HG02623 (cell line): ENCODE measurements at regions not wholly inside any gene's neighbourhood (a gene's known extent, or its start where the extent isn't known, plus 50 kb on each side); places are given as distances from the start of the nearest gene placed in this dataset.
"Not testable (repeated sequence)": the region's sequence is repeated elsewhere in the genome, so short reads cannot be mapped to it uniquely, and the experiment has no call there.

ENCODE experiments used
- ATAC-seq: cut with Tn5 transposase; IDR thresholded peaks from one replicate; pipeline ENCODE4 v1.9.1; 2021; ENCODE audit warnings: moderate library complexity; ENCODE audit not compliant: unreplicated experiment

DNA sequence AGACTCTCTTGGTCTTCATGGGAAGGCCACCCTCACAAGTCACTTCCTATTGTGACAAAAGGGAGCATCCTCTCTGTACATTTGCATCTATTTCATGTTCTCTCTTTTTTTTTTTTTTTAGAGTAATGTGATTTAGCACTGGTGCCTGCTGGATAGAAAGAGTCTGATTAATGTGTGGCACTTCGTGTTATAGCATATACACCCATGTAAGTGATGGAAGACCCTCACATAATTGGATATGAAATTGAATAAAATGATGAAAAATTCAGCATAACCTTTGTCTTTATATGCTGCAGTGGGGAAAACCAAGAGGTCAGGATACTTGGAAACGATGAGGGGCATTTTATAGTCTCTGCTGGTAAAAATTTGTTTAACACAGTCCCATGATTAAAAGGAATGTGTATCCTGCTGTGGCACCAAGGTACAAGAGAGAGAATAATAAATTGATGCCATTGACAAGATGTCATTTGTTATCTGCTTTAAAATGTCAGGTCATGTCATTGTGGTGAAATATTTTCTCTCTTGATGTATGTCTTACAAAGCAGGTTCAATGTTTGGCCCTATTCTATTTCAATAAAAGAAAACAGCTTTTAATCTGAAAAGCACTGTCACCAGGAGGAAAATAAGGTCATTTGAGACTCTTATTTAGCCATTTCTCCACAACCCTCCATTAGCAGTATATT lies 1115.4 kb downstream of the STPG2 start:
- no peak for ATAC-seq

DNA sequence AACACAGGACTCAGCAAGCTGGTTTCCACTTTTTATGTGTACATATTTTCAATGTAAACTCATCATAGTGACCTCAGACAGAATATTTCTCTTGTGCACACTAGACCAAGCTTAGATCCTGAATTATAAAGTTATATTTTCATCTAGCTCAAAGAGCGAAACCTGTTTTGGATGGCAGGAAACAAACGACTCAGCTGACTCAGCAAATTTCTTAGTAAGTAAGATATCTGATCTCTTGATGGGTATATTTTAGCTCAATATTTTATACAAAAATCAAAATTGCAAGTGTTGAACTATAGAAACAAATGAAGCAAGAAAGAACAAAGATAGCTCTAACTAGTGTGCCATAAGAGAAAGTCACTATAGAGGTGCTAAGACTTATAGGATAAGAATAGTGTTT lies 1114.5 kb downstream of the STPG2 start:
- ATAC-seq: no peak

DNA sequence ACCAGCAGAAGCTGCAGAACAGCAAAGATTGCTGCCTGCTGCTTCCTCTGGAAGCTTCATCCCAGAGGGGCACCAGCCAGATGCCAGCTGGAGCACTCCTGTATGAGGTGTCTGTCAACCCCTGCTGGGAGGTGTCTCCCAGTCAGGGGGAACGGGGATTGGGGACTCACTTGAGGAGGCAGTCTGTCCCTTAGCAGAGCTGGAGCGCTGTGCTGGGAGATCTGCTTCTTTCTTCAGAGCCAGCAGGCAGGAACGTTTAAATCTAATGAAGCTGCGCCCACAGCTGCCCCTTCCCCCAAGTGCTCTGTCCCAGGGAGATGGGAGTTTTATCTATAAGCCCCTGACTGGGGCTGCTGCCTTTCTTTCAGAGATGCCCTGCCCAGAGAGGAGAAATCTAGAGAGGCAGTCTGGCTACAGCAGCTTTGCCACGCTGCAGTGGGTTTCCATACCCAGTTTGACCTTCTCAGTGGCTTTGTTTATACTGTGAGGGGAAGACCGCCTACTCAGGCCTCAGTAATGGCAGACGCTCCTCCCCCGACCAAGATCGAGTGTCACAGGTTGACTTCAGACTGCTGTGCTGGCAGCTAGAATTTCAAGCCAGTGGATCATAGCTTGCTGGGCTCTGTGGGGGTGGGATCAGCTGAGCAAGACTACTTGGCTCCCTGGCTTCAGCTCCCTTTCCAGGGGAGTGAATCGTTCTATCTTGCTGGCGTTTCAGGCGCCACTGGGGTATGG lies 1105.7 kb downstream of the STPG2 start:
- not testable (repeated sequence) for ATAC-seq

DNA sequence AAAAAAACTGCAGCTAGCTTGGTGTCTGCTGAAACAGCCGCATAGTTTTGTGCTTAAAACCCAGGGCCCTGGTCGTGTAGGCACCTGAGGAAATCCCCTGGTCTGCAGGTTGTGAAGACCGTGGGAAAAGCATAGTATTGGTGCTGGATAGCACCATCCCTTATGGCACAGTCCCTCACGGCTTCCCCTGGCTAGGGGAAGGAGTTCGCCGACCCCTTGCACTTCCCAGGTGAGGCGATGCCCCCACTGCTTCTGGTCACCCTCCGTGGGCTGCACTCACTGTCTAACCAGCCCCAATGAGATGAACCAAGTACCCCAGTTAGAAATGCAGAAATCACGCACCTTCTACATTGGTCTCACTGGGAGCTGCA lies 1105.1 kb downstream of the STPG2 start:
- ATAC-seq: no peak

- ATAC-seq: no peak
Observed at GRCh38 chr4:97072666-97073065, 1070.6 kb downstream of the STPG2 start.

DNA sequence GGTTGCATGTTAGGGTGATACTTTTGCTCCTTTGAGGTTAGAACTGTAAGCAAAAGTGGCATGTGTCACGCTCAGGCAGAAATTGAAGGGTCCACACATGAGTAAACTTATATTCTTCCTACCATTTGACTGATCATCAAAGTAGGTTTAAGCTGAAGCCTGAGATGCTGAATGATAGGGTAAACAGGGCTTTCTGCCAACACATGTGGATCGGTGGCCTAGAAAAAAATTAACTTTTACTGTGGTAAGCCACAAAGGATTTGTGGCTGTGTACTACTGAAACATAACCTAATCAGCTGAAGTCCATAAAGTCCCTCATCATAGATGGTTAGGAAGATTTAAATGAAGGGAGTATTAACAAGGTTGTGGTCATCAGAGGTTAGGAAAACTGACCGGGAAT lies 1070.1 kb downstream of the STPG2 start:
- ATAC-seq: no peak

DNA sequence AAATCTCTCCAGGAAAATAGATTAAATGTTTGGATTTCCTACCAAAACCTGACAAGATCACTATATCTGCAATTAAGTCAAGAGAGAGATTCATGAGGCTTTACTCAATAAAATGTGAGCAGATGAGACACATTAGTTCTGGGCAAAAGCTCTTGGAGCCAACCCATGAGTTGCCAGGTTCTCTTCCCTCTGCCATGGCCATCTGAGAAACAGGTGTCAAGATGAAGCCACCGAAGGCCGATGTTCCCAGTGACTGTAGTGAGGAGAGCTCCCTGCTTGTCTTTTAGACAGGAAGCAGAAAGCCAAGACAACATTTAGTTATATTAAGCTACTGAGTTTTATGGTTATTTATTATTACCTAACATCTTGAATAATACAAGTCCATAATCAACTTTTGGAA lies 1068.7 kb downstream of the STPG2 start:
- no peak for ATAC-seq

- no peak for ATAC-seq
Observed at GRCh38 chr4:97081951-97082350, 1061.3 kb downstream of the STPG2 start.

- ATAC-seq: not testable (repeated sequence)
Observed at GRCh38 chr4:97097036-97097435, 1046.2 kb downstream of the STPG2 start.

DNA sequence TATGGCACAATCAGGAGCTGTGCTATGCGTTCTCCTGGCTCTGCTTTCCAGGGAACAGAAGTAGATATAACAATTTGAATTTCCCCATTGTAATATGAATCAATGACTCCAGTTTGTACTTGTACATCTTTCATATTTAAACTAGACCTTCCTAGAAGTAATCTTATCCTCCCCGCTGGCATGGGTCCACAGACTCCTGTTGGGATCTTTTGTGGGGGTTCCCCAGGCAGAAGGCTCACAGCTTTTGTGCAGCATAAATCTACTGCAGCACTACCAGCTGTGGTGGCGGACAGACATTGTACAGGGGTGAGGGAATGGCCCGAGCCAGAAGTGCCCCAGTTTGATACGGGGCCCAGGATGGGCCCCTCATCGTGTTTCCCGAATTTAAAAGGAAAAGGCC lies 1042.1 kb downstream of the STPG2 start:
- not testable (repeated sequence) for ATAC-seq

GRCh38 chr4:97103252-97103651 lies 1040.0 kb downstream of the STPG2 start:
- no peak for ATAC-seq

GRCh38 chr4:97104006-97104405 lies 1039.3 kb downstream of the STPG2 start:
- ATAC-seq: no peak

GRCh38 chr4:97104666-97105065 lies 1038.6 kb downstream of the STPG2 start:
- no peak for ATAC-seq

DNA sequence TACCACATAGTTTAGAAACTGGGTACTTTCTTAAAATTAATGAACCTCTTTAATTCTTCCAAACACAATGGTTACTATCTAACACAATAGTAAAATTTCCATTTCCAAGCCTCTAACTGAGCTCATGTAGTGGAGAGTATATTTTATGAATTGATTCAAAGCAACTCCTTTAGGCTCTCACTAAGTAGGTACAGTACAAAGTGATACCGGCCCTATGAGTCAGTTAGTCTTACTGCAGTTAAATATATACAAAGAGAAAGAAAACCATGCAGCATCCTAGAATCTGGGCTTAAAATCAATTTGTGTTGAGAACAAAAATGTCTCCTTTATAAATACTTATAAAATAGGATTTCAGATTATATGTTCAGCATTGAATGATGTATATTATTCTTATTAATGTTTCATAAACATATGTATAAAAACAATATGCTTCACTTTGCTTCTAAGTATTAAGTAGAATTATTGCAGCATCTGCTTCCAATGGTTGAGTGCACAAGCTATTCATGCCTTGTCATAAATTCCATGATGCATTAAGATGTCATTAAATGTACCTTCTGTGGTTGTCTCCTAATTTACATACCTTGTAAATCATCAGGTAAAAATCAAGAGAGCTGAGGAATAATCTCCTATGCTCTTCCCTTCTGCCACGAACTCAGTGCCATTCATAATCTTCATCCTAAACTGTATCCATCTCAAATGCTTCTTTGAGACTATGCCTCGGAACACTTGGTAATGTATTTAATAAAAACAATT lies 1037.8 kb downstream of the STPG2 start:
- no peak for ATAC-seq

GRCh38 chr4:97106161-97106560 lies 1037.1 kb downstream of the STPG2 start:
- no peak for ATAC-seq

DNA sequence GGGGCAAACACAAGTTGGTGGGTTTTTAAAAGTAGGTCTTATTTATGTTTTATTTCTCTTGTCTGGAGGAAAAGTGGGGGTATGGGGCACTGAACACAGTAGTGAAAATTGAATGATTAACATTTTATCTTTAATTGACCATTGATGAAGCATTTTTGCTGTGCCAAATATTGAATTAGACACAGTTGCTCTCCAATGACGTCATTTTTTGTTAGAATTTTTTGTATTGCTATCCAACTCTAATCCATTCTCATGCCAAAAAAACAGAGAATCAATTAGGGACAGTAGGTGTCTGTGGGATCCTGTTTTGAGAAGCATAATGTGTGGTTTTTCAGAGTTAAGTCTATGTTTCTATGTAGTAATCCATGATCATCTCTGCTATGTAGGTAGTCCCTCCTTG lies 1032.8 kb downstream of the STPG2 start:
- ATAC-seq: no peak

DNA sequence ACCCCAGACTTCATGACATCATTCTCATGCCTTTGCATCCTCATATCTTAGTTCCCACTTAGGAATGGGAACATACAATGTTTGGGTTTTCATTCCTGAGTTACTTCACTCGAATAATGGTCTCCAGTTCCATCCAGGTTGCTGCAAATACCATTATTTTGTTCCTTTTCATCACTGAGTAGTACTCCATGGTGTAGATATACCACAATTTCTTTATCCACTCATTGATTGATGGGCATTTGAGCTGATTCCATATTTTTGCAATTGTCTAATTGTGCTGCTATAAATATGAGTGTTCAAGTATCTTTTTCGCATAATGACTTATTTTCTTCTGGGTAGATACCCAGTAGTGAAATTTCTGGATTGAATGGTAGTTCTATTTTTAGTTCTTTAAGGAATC lies 1026.8 kb downstream of the STPG2 start:
- no peak for ATAC-seq

GRCh38 chr4:97121493-97121892 lies 1021.8 kb downstream of the STPG2 start:
- no peak for ATAC-seq

DNA sequence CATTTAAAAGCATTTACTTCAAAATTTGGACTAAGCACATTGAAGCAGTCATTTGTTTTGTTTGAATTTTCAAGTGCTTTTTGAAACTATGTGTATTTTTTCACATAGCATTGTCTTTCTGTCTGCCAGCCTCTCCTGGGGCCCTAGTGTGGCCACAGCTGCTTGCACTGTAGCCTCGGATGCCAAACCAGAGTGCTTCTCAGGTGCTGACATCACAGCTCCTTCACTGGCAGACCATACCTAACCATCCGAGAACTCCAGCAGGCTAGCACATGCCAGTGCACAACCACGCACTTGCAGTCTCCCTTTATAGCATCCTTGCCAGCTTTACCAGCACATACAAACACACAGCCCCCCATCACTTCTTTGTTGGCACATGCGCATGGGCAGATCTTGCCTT lies 1019.7 kb downstream of the STPG2 start:
- no peak for ATAC-seq

DNA sequence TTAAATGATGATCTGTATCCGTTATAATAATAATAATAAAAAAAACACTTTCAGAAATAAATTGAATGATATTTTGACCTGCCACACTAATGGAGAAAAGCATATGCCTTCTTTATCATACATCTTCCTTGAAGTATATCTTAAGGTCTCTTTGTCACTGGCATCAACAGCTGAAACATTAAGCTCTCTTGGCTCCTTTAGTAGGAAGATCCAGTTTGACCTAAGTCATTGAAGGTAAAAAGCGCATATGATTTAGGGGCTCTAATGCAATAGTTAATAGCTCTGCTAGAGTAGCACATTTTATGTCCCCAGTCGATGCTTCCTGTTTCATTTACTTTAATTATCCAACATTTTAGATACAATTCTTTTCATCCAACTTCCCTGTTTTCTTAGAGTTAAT lies 1010.8 kb downstream of the STPG2 start:
- ATAC-seq: no peak

GRCh38 chr4:97134456-97134855 lies 1008.8 kb downstream of the STPG2 start:
- no peak for ATAC-seq

- no peak for ATAC-seq
Observed at GRCh38 chr4:97139791-97140190, 1003.5 kb downstream of the STPG2 start.
